Sigmoid colon (tissue), 4 donors: ENCODE measurements at regions not wholly inside any gene's neighbourhood (a gene's known extent, or its start where the extent isn't known, plus 50 kb on each side); places are given as distances from the start of the nearest gene placed in this dataset.

Experiments used
- EP300 ChIP-seq, 4 donors: sonication (generic); formaldehyde crosslinking; IDR thresholded peaks; one replicate each; pipeline ENCODE4 v1.6.1; 2017; ENCODE audit warnings: antibody characterized with exemption in 4 of 4
- POLR2A ChIP-seq, 2 donors: fragments of 450-650 bp; IDR thresholded peaks; one replicate each; pipeline ENCODE4 v1.6.1; 2016; ENCODE audit warnings: antibody characterized with exemption in 2 of 2, mild to moderate bottlenecking in 2 of 2, moderate library complexity in 2 of 2
- POLR2AphosphoS5 ChIP-seq, 4 donors: sonication (generic); formaldehyde crosslinking; IDR thresholded peaks; one replicate each; pipeline ENCODE4 v1.6.1; 2017; ENCODE audit warnings: antibody characterized with exemption in 4 of 4
- TF ChIP-seq, protein P1 (sequence below), 4 experiments: fragments of 450-650 bp in 3 of 4; fragments of 200-600 bp in 1 of 4; IDR thresholded peaks; one replicate each; pipeline ENCODE4 v1.5.1; 2016 to 2019; ENCODE audit warnings: antibody characterized with exemption in 4 of 4, mild to moderate bottlenecking in 3 of 4, moderate library complexity in 2 of 4

DNA sequence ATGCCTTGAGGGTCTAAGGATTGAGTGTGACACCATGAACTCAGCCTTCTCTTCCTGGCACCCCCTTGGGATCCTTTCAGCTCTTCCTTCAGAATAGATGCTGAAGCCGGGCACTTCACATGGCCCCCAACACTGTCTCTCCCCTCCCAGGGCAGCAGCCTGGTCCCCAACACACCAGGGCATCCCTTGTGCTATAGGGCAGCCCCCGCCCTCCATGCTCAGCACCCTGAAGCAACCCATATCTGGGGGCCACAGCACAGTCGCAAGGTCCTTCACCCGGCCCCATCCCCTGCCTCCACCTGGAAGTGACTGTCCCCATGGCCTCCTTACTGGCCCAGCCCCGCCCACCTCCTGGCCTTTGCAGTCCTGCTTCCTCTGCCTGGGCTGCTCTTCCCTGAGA is 143.1 kb downstream of the C16orf95 start:
- TF ChIP-seq EP300 (IDR thresholded peaks at IDR 0.05) (no peak), POLR2A (IDR thresholded peaks at IDR 0.05) (no peak), POLR2AphosphoS5 (IDR thresholded peaks at IDR 0.05) (no peak)
- TF ChIP-seq, protein P1, sequence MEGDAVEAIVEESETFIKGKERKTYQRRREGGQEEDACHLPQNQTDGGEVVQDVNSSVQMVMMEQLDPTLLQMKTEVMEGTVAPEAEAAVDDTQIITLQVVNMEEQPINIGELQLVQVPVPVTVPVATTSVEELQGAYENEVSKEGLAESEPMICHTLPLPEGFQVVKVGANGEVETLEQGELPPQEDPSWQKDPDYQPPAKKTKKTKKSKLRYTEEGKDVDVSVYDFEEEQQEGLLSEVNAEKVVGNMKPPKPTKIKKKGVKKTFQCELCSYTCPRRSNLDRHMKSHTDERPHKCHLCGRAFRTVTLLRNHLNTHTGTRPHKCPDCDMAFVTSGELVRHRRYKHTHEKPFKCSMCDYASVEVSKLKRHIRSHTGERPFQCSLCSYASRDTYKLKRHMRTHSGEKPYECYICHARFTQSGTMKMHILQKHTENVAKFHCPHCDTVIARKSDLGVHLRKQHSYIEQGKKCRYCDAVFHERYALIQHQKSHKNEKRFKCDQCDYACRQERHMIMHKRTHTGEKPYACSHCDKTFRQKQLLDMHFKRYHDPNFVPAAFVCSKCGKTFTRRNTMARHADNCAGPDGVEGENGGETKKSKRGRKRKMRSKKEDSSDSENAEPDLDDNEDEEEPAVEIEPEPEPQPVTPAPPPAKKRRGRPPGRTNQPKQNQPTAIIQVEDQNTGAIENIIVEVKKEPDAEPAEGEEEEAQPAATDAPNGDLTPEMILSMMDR (IDR thresholded peaks at IDR 0.05) = no peak
